ENCODE measurements at regions not wholly inside any gene's neighbourhood (a gene's known extent, or its start where the extent isn't known, plus 50 kb on each side); places are given as distances from the start of the nearest gene placed in this dataset.

DNA sequence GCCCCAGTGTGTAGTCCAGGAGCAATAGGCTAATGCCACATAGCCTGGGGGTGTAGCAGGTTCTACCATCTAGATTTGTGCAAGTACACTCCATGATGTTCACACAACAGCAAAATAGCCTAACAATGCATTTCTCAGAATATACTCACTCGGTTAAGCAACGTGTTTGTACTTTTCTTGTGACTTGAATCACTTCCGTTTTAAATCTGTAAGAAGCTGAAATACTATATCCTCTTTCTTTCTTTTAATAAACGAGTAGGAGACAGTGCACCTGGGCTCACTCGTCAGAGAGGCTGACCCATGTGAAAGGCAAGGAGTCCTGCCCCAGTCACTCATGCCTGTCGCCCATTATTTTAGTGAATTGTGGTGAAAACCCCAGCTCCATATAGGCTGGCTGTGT lies 201.6 kb downstream of the FOXA2 start:
- DNase-seq = no peak
- intact Hi-C loops (cut with DNase I; ENCODE audit: low total_unique reads) = no loop called here
- TF ChIP-seq POLR2A (IDR thresholded peaks at IDR 0.05) = no peak
- TF ChIP-seq, protein P1, sequence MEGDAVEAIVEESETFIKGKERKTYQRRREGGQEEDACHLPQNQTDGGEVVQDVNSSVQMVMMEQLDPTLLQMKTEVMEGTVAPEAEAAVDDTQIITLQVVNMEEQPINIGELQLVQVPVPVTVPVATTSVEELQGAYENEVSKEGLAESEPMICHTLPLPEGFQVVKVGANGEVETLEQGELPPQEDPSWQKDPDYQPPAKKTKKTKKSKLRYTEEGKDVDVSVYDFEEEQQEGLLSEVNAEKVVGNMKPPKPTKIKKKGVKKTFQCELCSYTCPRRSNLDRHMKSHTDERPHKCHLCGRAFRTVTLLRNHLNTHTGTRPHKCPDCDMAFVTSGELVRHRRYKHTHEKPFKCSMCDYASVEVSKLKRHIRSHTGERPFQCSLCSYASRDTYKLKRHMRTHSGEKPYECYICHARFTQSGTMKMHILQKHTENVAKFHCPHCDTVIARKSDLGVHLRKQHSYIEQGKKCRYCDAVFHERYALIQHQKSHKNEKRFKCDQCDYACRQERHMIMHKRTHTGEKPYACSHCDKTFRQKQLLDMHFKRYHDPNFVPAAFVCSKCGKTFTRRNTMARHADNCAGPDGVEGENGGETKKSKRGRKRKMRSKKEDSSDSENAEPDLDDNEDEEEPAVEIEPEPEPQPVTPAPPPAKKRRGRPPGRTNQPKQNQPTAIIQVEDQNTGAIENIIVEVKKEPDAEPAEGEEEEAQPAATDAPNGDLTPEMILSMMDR (IDR thresholded peaks at IDR 0.05) = no peak
- H3K27ac ChIP-seq = no peak overlapping the region
- no peaks in the 10 kb centered on the region for H3K4me1 ChIP-seq
- no peaks in the 10 kb centered on the region for H3K27me3 ChIP-seq
- H3K36me3 ChIP-seq = no peaks in the 10 kb centered on the region
- no peak overlapping the region for H3K4me3 ChIP-seq
- H3K9me3 ChIP-seq = no peaks in the 10 kb centered on the region

DNA sequence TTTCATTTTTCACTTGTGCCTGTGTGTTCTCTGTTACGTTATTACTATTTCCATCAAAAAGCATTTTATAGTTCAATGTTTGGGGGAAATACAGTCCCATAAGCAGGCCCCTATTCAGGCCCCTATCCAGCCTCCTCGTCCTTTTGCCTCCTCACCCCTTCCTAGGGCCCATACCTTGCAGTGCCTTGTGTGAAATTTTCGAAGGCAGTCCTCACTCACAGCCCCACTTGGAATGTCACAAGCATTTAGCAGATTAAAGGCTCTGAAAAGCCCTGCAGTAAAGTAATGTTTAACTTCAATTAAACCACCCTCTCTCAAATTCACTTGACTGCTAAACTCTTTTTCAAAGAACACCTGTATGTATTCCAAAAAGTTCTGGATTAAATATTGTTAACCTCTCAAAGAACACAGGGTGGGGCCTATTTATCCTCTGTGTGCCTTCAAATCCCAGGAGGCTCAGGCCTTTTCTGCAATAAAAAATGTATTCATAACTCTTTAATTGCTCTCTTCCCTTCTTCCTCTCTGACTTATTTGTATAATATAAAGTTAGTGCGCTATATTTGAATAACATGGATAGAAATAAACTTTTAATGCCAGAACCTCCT lies 202.5 kb downstream of the FOXA2 start:
- Histone ChIP-seq H3K4me3 (no peak overlapping the region), H3K27me3 (no peaks in the 10 kb centered on the region), H3K27ac (no peak overlapping the region), H3K4me1 (no peaks in the 10 kb centered on the region), H3K36me3 (no peaks in the 10 kb centered on the region), H3K9me3 (no peaks in the 10 kb centered on the region)
- intact Hi-C loops (cut with DNase I; ENCODE audit: low total_unique reads) = no loop called here
- TF ChIP-seq, protein P1 (IDR thresholded peaks at IDR 0.05) = no peak
- TF ChIP-seq POLR2A (IDR thresholded peaks at IDR 0.05) = no peak
- DNase-seq = no peak

DNA sequence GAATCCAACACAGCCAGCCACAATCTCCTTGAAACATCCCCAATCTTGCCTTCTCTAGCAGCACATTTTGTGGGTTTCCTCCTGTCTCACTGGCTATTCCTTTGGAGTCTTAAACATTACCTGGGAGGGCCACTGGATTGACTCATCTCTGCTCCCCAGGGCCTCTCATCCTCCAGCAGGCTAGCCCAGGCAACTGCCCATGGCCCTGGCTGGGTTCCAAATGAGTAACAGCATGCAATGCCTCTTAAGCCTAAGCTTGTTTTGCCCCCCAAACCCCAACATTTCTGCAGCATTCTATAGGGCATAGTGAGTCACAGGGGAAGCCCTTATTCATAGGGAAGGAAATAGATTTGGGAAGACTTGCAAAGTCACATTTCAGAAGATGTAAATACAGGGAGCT lies 204.9 kb downstream of the FOXA2 start:
- Histone ChIP-seq H3K27me3 (no peaks in the 10 kb centered on the region), H3K27ac (no peak overlapping the region), H3K4me3 (no peak overlapping the region), H3K4me1 (no peaks in the 10 kb centered on the region), H3K9me3 (no peaks in the 10 kb centered on the region), H3K36me3 (no peaks in the 10 kb centered on the region)
- no peak for DNase-seq
- TF ChIP-seq POLR2A (IDR thresholded peaks at IDR 0.05) = no peak
- TF ChIP-seq, protein P1 (IDR thresholded peaks at IDR 0.05) = no peak
- intact Hi-C loops (cut with DNase I; ENCODE audit: low total_unique reads) = no loop called here

DNA sequence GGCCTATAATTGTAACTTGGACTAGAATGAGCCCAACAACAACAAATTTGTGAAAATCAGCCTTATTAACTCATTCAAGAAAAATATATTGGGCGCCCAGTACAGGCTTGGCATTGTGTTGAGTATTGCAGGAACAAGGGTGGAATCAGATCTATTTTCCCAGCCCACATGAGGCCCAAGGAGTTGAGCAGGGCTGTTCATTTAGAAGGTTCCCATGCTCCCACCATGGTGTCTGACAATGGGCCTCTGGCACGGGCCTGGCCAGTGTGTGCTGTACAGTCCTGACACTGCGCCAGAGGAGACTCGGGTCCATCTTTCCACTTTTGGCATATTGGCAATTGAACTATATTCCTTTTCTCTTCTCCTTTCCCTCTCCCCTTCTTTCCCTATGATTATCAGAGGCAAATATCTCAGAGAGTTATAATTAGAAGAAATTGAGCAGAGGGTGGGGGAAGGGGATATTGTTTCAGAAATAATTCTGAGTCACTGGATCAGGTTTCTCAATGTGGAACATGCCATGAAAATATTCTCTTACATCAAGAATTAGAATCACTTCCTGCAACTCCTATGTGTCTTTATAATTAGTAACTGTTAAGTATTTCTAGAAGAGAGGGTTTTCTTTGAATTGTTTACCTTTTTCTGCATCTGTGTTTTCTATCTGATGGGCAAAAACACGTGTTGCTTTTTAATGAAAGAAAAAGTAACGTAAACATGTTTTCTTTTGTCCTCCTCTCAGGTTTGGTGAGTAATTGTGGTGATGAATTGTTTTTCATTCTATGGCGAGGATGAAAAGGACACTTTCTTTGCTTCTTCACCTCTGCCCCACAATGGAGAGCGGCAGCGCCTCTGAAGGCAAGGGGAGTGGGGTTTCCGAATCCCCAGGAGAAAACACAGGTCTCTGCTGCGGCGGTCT lies 209.4 kb downstream of the FOXA2 start:
- no peak overlapping the region for H3K4me3 ChIP-seq
- no peaks in the 10 kb centered on the region for H3K9me3 ChIP-seq
- H3K27ac ChIP-seq = no peak overlapping the region
- no peaks in the 10 kb centered on the region for H3K27me3 ChIP-seq
- intact Hi-C loops (cut with DNase I; ENCODE audit: low total_unique reads) = no loop called here
- no peak for DNase-seq
- TF ChIP-seq, protein P1 (IDR thresholded peaks at IDR 0.05) = no peak
- TF ChIP-seq POLR2A (IDR thresholded peaks at IDR 0.05) = no peak
- no peaks in the 10 kb centered on the region for H3K36me3 ChIP-seq
- H3K4me1 ChIP-seq = no peaks in the 10 kb centered on the region

DNA sequence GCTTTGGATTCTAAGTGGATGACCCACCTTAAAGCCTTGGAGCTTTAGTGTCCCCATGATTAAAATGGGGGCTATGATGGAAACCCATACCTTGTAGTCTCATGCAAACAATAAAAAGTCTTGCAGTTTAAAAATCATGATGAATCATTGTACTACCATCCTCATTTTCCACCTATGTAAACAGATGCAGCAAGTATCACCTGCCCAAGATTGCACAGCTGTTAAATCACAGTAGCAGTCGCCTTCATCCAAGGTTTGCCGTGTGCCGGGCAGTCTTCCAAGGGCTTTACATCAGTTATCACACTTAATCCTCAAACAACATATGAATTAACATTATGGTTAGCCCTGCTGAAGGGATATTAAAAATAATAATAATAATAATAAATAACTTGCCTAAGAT lies 210.3 kb downstream of the FOXA2 start:
- TF ChIP-seq, protein P1 (IDR thresholded peaks at IDR 0.05) = no peak
- no peak for TF ChIP-seq POLR2A (IDR thresholded peaks at IDR 0.05)
- no peaks in the 10 kb centered on the region for H3K9me3 ChIP-seq
- no peak overlapping the region for H3K4me3 ChIP-seq
- H3K27ac ChIP-seq = no peak overlapping the region
- H3K4me1 ChIP-seq = no peaks in the 10 kb centered on the region
- no peaks in the 10 kb centered on the region for H3K27me3 ChIP-seq
- H3K36me3 ChIP-seq = no peaks in the 10 kb centered on the region
- intact Hi-C loops (cut with DNase I; ENCODE audit: low total_unique reads) = no loop called here
- no peak for DNase-seq
